Activated CD4-positive, alpha-beta T cell treated with anti-CD3 and anti-CD28 coated beads for 4 hours (primary cell): ENCODE measurements at regions not wholly inside any gene's neighbourhood (a gene's known extent, or its start where the extent isn't known, plus 50 kb on each side); places are given as distances from the start of the nearest gene placed in this dataset.
"Not testable (repeated sequence)": the region's sequence is repeated elsewhere in the genome, so short reads cannot be mapped to it uniquely, and the experiment has no call there.

Experiments used
- DNase-seq, 2 donors: peaks; one replicate each; pipeline ENCODE4 v3.0.0-alpha.2; 2020

GRCh38 chr1:213541641-213542040 lies 446.1 kb upstream of the PROX1 start:
- DNase-seq: no peak

GRCh38 chr1:213545181-213545580 lies 442.6 kb upstream of the PROX1 start:
- DNase-seq: not testable (repeated sequence)

- no peak for DNase-seq
These were observed 437.8 kb upstream of the PROX1 start for GRCh38 chr1:213549982-213550381.

GRCh38 chr1:213550804-213551203 lies 437.0 kb upstream of the PROX1 start:
- DNase-seq: no peak

- DNase-seq: no peak
These were observed 435.7 kb upstream of the PROX1 start for GRCh38 chr1:213552045-213552444.

GRCh38 chr1:213560226-213560625 lies 427.5 kb upstream of the PROX1 start:
- DNase-seq: no peak

GRCh38 chr1:213561870-213562269 lies 425.9 kb upstream of the PROX1 start:
- no peak for DNase-seq

GRCh38 chr1:213564215-213564659 lies 423.5 kb upstream of the PROX1 start:
- DNase-seq: no peak

- DNase-seq: no peak
These were observed 418.6 kb upstream of the PROX1 start for GRCh38 chr1:213568929-213569815.

GRCh38 chr1:213569816-213570150 lies 418.0 kb upstream of the PROX1 start:
- DNase-seq: no peak

- DNase-seq: no peak
These were observed 417.3 kb upstream of the PROX1 start for GRCh38 chr1:213570487-213570886.

GRCh38 chr1:213571419-213571818 lies 416.4 kb upstream of the PROX1 start:
- no peak for DNase-seq

GRCh38 chr1:213571843-213572242 lies 415.9 kb upstream of the PROX1 start:
- DNase-seq: no peak

GRCh38 chr1:213572912-213573647 lies 414.7 kb upstream of the PROX1 start:
- no peak for DNase-seq

- no peak for DNase-seq
These were observed 414.1 kb upstream of the PROX1 start for GRCh38 chr1:213573648-213574009.

GRCh38 chr1:213582976-213583567 lies 404.7 kb upstream of the PROX1 start:
- DNase-seq: no peak

- DNase-seq: no peak
These were observed 403.5 kb upstream of the PROX1 start for GRCh38 chr1:213584272-213584671.

- no peak for DNase-seq
These were observed 402.4 kb upstream of the PROX1 start for GRCh38 chr1:213585402-213585801.

GRCh38 chr1:213585959-213586586 lies 401.7 kb upstream of the PROX1 start:
- no peak for DNase-seq

- no peak for DNase-seq
These were observed 401.2 kb upstream of the PROX1 start for GRCh38 chr1:213586587-213586972.

- DNase-seq: no peak
These were observed 391.0 kb upstream of the PROX1 start for GRCh38 chr1:213596729-213597128.

- no peak for DNase-seq
These were observed 389.5 kb upstream of the PROX1 start for GRCh38 chr1:213598263-213598662.

GRCh38 chr1:213600879-213601278 lies 386.9 kb upstream of the PROX1 start:
- DNase-seq: no peak
